SK-N-SH (cell line): ENCODE measurements at regions not wholly inside any gene's neighbourhood (a gene's known extent, or its start where the extent isn't known, plus 50 kb on each side); places are given as distances from the start of the nearest gene placed in this dataset.

Source experiments
- CTCF ChIA-PET: fragments of 300-600, 350-600 bp; formaldehyde crosslinking; extraction: SDS; loops from one replicate; lab custom pipeline; 2021; lab: Yijun Ruan, JAX
- POLR2A ChIA-PET: fragments of 350-600 bp; sonication (Branson Sonifier 250); formaldehyde crosslinking; extraction: SDS; loops from one replicate; lab custom pipeline; 2020; ENCODE audit warnings: antibody characterized with exemption, inconsistent platforms; lab: Yijun Ruan, JAX
- DNase-seq: peaks from one replicate; pipeline ENCODE4 v3.0.0; 2012
- H2AFZ ChIP-seq: fragments of 200-600 bp; sonication (generic); 2 replicates; pipeline ENCODE4 v1.8.1; 2016; ENCODE audit warnings: antibody characterized with exemption, mild to moderate bottlenecking, low read depth
- H3F3A ChIP-seq: fragments of 200-600 bp; sonication (generic); replicated peaks from 2 replicates; pipeline ENCODE3; 2016; ENCODE audit warnings: antibody characterized with exemption, mild to moderate bottlenecking; ENCODE audit not compliant: insufficient read depth
- H3K27ac ChIP-seq, 2 experiments: fragments of 200-500 bp in 1 of 2; fragments of 200-600 bp in 1 of 2; sonication (Bioruptor generic) in 1 of 2; sonication (generic), shearing (Covaris generic) in 1 of 2; 2 replicates each; pipeline versions ENCODE4 v1.5.1 to v1.6.1; 2014 to 2016; ENCODE audit warnings: low read depth in 2 of 2, inconsistent platforms in 1 of 2, low read length in 1 of 2, mild to moderate bottlenecking in 1 of 2, mixed read lengths in 1 of 2
- H3K27me3 ChIP-seq: fragments of 200-600 bp; sonication (generic), shearing (Covaris generic); 2 replicates; pipeline ENCODE4 v1.6.1; 2016; ENCODE audit warnings: mixed run types; ENCODE audit not compliant: insufficient read depth
- H3K36me3 ChIP-seq, 2 experiments: fragments of 200-500 bp in 1 of 2; fragments of 200-600 bp in 1 of 2; sonication (Bioruptor generic) in 1 of 2; sonication (generic) in 1 of 2; replicated peaks in 1 of 2; 2 replicates each; pipeline versions ENCODE3 to v1.5.1; 2014 to 2016; ENCODE audit warnings: low read length in 1 of 2, mild to moderate bottlenecking in 1 of 2; ENCODE audit not compliant: insufficient read depth in 2 of 2, control insufficient read depth in 1 of 2
- H3K4me1 ChIP-seq, 2 experiments: fragments of 200-500 bp in 1 of 2; fragments of 200-600 bp in 1 of 2; sonication (Bioruptor generic) in 1 of 2; sonication (generic), shearing (Covaris generic) in 1 of 2; 2 replicates each; pipeline versions ENCODE4 v1.5.1 to v1.6.1; 2014 to 2016; ENCODE audit warnings: low read depth in 1 of 2, low read length in 1 of 2, mixed run types in 1 of 2; ENCODE audit not compliant: insufficient read depth in 2 of 2, control insufficient read depth in 1 of 2
- H3K4me2 ChIP-seq: fragments of 200-600 bp; sonication (generic), shearing (Covaris generic); 2 replicates; pipeline ENCODE4 v1.6.1; 2017; ENCODE audit warnings: mixed run types
- H3K4me3 ChIP-seq, 2 experiments: fragments of 200-500 bp in 1 of 2; fragments of 200-600 bp in 1 of 2; sonication (Bioruptor generic) in 1 of 2; sonication (generic), shearing (Covaris generic) in 1 of 2; 2 replicates each; pipeline versions ENCODE4 v1.5.1 to v1.8.1; 2014 to 2016; ENCODE audit warnings: low read depth in 2 of 2, inconsistent platforms in 1 of 2, low read length in 1 of 2, mild to moderate bottlenecking in 1 of 2, mixed read lengths in 1 of 2, moderate library complexity in 1 of 2
- H3K79me2 ChIP-seq: fragments of 200-600 bp; sonication (generic); 2 replicates; pipeline ENCODE4 v1.8.1; 2017; ENCODE audit warnings: mild to moderate bottlenecking; ENCODE audit not compliant: insufficient read depth
- H3K9ac ChIP-seq: fragments of 200-600 bp; sonication (generic); 2 replicates; pipeline ENCODE4 v1.6.1; 2017; ENCODE audit warnings: mixed run types
- H3K9me2 ChIP-seq: fragments of 200-600 bp; sonication (generic); 2 replicates; pipeline ENCODE4 v1.6.1; 2017; ENCODE audit warnings: mixed run types
- H3K9me3 ChIP-seq: fragments of 200-600 bp; sonication (generic); 2 replicates; pipeline ENCODE4 v1.6.1; 2017; ENCODE audit warnings: mixed run types, mild to moderate bottlenecking, moderate library complexity
- H4K20me1 ChIP-seq: fragments of 200-600 bp; sonication (generic); 2 replicates; pipeline ENCODE4 v1.6.1; 2017; ENCODE audit warnings: mild to moderate bottlenecking, mixed run types; ENCODE audit not compliant: insufficient read depth
- CTCF ChIP-seq: fragments of 200-600 bp; sonication (generic); IDR thresholded peaks from 2 replicates; pipeline ENCODE4 v1.6.1; 2017; ENCODE audit warnings: antibody characterized with exemption, mild to moderate bottlenecking, moderate library complexity
- FOXJ3 ChIP-seq: sonication (generic); formaldehyde crosslinking; IDR thresholded peaks from 2 replicates; pipeline ENCODE4 v1.5.1; 2020; ENCODE audit warnings: mild to moderate bottlenecking, missing genetic modification reagents
- GATA2 ChIP-seq: sonication (generic); formaldehyde crosslinking; IDR thresholded peaks from 2 replicates; pipeline ENCODE4 v1.5.0; 2020; ENCODE audit warnings: mild to moderate bottlenecking, missing genetic modification reagents
- JUND ChIP-seq: IDR thresholded peaks from 2 replicates; pipeline ENCODE4 v1.4.0; 2012
- SIN3A ChIP-seq: IDR thresholded peaks from 2 replicates; pipeline ENCODE4 v1.6.1; 2012; ENCODE audit warnings: low read depth, mild to moderate bottlenecking, low read length, moderate library complexity, borderline replicate concordance
- TCF12 ChIP-seq: IDR thresholded peaks from 2 replicates; pipeline ENCODE4 v1.4.0; 2012
- TEAD4 ChIP-seq: IDR thresholded peaks from 2 replicates; pipeline ENCODE4 v1.4.0; 2012; ENCODE audit warnings: mild to moderate bottlenecking, borderline replicate concordance; ENCODE audit not compliant: insufficient read depth
- WGBS: methylation state at CpG from one replicate; pipeline ENCODE4 v1.1.6; 2017; ENCODE audit warnings: low lambda C conversion rate; 5-methylcytosine and 5-hydroxymethylcytosine counted together
- TF ChIP-seq, protein P1 (sequence below): IDR thresholded peaks from 2 replicates; pipeline ENCODE4 v1.4.0; 2012; ENCODE audit warnings: low read depth
- TF ChIP-seq, protein P2 (sequence below): IDR thresholded peaks from 2 replicates; pipeline ENCODE4 v1.4.0; 2012; ENCODE audit warnings: low read depth, borderline replicate concordance

DNA sequence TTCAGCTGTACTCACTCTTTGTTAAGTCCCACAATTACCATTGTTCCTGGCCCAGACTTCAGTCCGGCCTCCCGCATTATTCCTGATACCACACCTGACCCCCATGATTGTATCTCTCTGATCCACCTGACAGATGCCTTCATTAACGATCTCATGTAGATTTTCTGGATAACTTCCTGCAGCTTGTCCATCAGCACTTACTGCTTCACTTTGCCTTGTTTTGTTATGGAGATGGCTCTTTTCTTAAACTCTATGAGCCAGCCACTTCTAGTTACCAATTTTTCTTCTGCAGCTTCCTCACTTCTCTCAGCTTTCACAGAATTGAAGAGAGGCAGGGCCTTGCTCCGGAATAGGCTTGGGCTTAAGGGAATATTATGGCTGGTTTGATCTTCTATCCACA, 1044.2 kb downstream of the PLOD2 start:
- no peaks in the 10 kb centered on the region for H3K9me3 ChIP-seq
- no peak for TF ChIP-seq GATA2 (CRISPR knock-in tag)
- no peak for TF ChIP-seq SIN3A
- TF ChIP-seq, protein P1, sequence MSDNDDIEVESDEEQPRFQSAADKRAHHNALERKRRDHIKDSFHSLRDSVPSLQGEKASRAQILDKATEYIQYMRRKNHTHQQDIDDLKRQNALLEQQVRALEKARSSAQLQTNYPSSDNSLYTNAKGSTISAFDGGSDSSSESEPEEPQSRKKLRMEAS: no peak
- no peak for TF ChIP-seq FOXJ3 (CRISPR knock-in tag)
- no peak for TF ChIP-seq JUND
- TF ChIP-seq, all 33 proteins: peak for 0
- H3K4me3 ChIP-seq: no peak overlapping the region
- no peaks in the 10 kb centered on the region for H3F3A ChIP-seq
- H3K4me2 ChIP-seq: no peak overlapping the region
- CTCF ChIA-PET: no interaction called here
- H3K9me2 ChIP-seq: no peaks in the 10 kb centered on the region
- no peak overlapping the region for H2AFZ ChIP-seq
- POLR2A ChIA-PET: no interaction called here
- 8% methylated on average over 4 of the region's 4 CpGs for WGBS
- no peaks in the 10 kb centered on the region for H4K20me1 ChIP-seq
- no peaks in the 10 kb centered on the region; the same call in 1 of the 2 replicates for H3K27me3 ChIP-seq
- no peak overlapping the region for H3K9ac ChIP-seq
- no peak for DNase-seq
- H3K4me1 ChIP-seq: no peaks in the 10 kb centered on the region
- no peaks in the 10 kb centered on the region for H3K79me2 ChIP-seq
- no peak overlapping the region for H3K27ac ChIP-seq
- H3K36me3 ChIP-seq: no peaks in the 10 kb centered on the region

- H3K4me1 ChIP-seq: no peaks in the 10 kb centered on the region
- 21% methylated on average over 1 of the region's 1 CpG for WGBS
- H3K9me2 ChIP-seq: no peaks in the 10 kb centered on the region
- H3K4me2 ChIP-seq: no peak overlapping the region
- no peaks in the 10 kb centered on the region for H3K79me2 ChIP-seq
- H2AFZ ChIP-seq: no peak overlapping the region
- no peaks in the 10 kb centered on the region for H3K36me3 ChIP-seq
- no peaks in the 10 kb centered on the region; the same call in 1 of the 2 replicates for H3K27me3 ChIP-seq
- H3K9ac ChIP-seq: no peak overlapping the region
- CTCF ChIA-PET: interaction anchor here (0.8 kb wide), 1 partner anchor 348 kb away, joined by 3 read pairs; no protein-coding TSS in a partner anchor
- no peak overlapping the region for H3K4me3 ChIP-seq
- H3F3A ChIP-seq: no peaks in the 10 kb centered on the region
- H4K20me1 ChIP-seq: no peaks in the 10 kb centered on the region
- H3K27ac ChIP-seq: no peak overlapping the region
- no peak for DNase-seq
- POLR2A ChIA-PET: no interaction called here
- no peak for TF ChIP-seq JUND
- TF ChIP-seq CTCF: no peak
- TF ChIP-seq, protein P2, sequence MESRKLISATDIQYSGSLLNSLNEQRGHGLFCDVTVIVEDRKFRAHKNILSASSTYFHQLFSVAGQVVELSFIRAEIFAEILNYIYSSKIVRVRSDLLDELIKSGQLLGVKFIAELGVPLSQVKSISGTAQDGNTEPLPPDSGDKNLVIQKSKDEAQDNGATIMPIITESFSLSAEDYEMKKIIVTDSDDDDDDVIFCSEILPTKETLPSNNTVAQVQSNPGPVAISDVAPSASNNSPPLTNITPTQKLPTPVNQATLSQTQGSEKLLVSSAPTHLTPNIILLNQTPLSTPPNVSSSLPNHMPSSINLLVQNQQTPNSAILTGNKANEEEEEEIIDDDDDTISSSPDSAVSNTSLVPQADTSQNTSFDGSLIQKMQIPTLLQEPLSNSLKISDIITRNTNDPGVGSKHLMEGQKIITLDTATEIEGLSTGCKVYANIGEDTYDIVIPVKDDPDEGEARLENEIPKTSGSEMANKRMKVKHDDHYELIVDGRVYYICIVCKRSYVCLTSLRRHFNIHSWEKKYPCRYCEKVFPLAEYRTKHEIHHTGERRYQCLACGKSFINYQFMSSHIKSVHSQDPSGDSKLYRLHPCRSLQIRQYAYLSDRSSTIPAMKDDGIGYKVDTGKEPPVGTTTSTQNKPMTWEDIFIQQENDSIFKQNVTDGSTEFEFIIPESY: no peak
- no peak for TF ChIP-seq TEAD4
- TF ChIP-seq TCF12: no peak
- no peaks in the 10 kb centered on the region for H3K9me3 ChIP-seq
Observed at GRCh38 chr3:145118303-145118702, 1042.7 kb downstream of the PLOD2 start.
